HG03175 (cell line): ENCODE measurements at regions not wholly inside any gene's neighbourhood (a gene's known extent, or its start where the extent isn't known, plus 50 kb on each side); places are given as distances from the start of the nearest gene placed in this dataset.

ENCODE experiments used
- ATAC-seq: cut with Tn5 transposase; IDR thresholded peaks from one replicate; pipeline ENCODE4 v1.9.1; 2021; ENCODE audit warnings: mild to moderate bottlenecking, moderate library complexity; ENCODE audit not compliant: unreplicated experiment

GRCh38 chr6:43940071-43940392 is 170.0 kb downstream of the VEGFA start:
- no peak for ATAC-seq

- ATAC-seq: no peak
Measured at GRCh38 chr6:43939281-43940070, 169.5 kb downstream of the VEGFA start.

GRCh38 chr6:43938178-43939105 is 168.4 kb downstream of the VEGFA start:
- ATAC-seq: no peak

- no peak for ATAC-seq
Measured at GRCh38 chr6:43937236-43938177, 167.5 kb downstream of the VEGFA start.

- no peak for ATAC-seq
Measured at GRCh38 chr6:43936476-43936875, 166.5 kb downstream of the VEGFA start.

GRCh38 chr6:43935921-43936439 is 166.0 kb downstream of the VEGFA start:
- ATAC-seq: no peak

- ATAC-seq: no peak
Measured at GRCh38 chr6:43934803-43935602, 165.0 kb downstream of the VEGFA start.

- ATAC-seq: no peak
Measured at GRCh38 chr6:43934183-43934802, 164.3 kb downstream of the VEGFA start.

- ATAC-seq: no peak
Measured at GRCh38 chr6:43933148-43933885, 163.3 kb downstream of the VEGFA start.

- no peak for ATAC-seq
Measured at GRCh38 chr6:43932259-43933147, 162.5 kb downstream of the VEGFA start.

GRCh38 chr6:43931201-43931600 is 161.2 kb downstream of the VEGFA start:
- no peak for ATAC-seq

GRCh38 chr6:43930440-43931154 is 160.6 kb downstream of the VEGFA start:
- no peak for ATAC-seq

GRCh38 chr6:43929511-43929910 is 159.5 kb downstream of the VEGFA start:
- ATAC-seq: no peak

GRCh38 chr6:43927532-43928210 is 157.7 kb downstream of the VEGFA start:
- ATAC-seq: no peak

GRCh38 chr6:43926634-43927531 is 156.9 kb downstream of the VEGFA start:
- no peak for ATAC-seq
